Skin of body (tissue), 1 donor: ENCODE measurements at regions not wholly inside any gene's neighbourhood (a gene's known extent, or its start where the extent isn't known, plus 50 kb on each side); places are given as distances from the start of the nearest gene placed in this dataset.

ENCODE experiments used
- DNase-seq: peaks from one replicate; lab custom pipeline; 2025; lab: John Stamatoyannopoulos, UW

GRCh38 chr5:98425640-98426039, 347.8 kb upstream of the RGMB start:
- no peak for DNase-seq

GRCh38 chr5:98428806-98429205, 344.7 kb upstream of the RGMB start:
- peak; percentile 27 for DNase-seq

GRCh38 chr5:98432378-98432777, 341.1 kb upstream of the RGMB start:
- no peak for DNase-seq

- no peak for DNase-seq
These were observed 340.4 kb upstream of the RGMB start for GRCh38 chr5:98433022-98433421.

- DNase-seq = no peak
These were observed 339.8 kb upstream of the RGMB start for GRCh38 chr5:98433673-98434072.

GRCh38 chr5:98436667-98437066, 336.8 kb upstream of the RGMB start:
- no peak for DNase-seq

- DNase-seq = no peak
These were observed 331.0 kb upstream of the RGMB start for GRCh38 chr5:98442448-98442847.

GRCh38 chr5:98443881-98444280, 329.6 kb upstream of the RGMB start:
- no peak for DNase-seq

GRCh38 chr5:98453296-98453695, 320.2 kb upstream of the RGMB start:
- no peak for DNase-seq

- no peak for DNase-seq
These were observed 319.1 kb upstream of the RGMB start for GRCh38 chr5:98454407-98454806.

GRCh38 chr5:98454904-98455303, 318.6 kb upstream of the RGMB start:
- DNase-seq = peak; percentile 94

- DNase-seq = no peak
These were observed 317.8 kb upstream of the RGMB start for GRCh38 chr5:98455665-98456064.

GRCh38 chr5:98458004-98458403, 315.5 kb upstream of the RGMB start:
- no peak for DNase-seq

- no peak for DNase-seq
These were observed 314.7 kb upstream of the RGMB start for GRCh38 chr5:98458726-98459125.

GRCh38 chr5:98460536-98460935, 312.9 kb upstream of the RGMB start:
- DNase-seq = peak; percentile 73

GRCh38 chr5:98461485-98461884, 312.0 kb upstream of the RGMB start:
- DNase-seq = no peak

- DNase-seq = no peak
These were observed 310.2 kb upstream of the RGMB start for GRCh38 chr5:98463222-98463621.

GRCh38 chr5:98463676-98464075, 309.8 kb upstream of the RGMB start:
- DNase-seq = no peak

GRCh38 chr5:98464737-98465330, 308.6 kb upstream of the RGMB start:
- no peak for DNase-seq

- DNase-seq = peak; percentile 4
These were observed 305.1 kb upstream of the RGMB start for GRCh38 chr5:98468188-98468869.

GRCh38 chr5:98470747-98471146, 302.7 kb upstream of the RGMB start:
- DNase-seq = no peak

- DNase-seq = no peak
These were observed 302.0 kb upstream of the RGMB start for GRCh38 chr5:98471458-98471857.

GRCh38 chr5:98474216-98474615, 299.2 kb upstream of the RGMB start:
- no peak for DNase-seq

- no peak for DNase-seq
These were observed 298.7 kb upstream of the RGMB start for GRCh38 chr5:98474782-98475181.
